HCT116 (cell line): ENCODE measurements at regions not wholly inside any gene's neighbourhood (a gene's known extent, or its start where the extent isn't known, plus 50 kb on each side); places are given as distances from the start of the nearest gene placed in this dataset.

Experiments
- ATAC-seq: fragments of 200-7000 bp; cut with Tn5 transposase; 2 replicates; pipeline ENCODE4 v1.9.1; 2020; ENCODE audit warnings: mild to moderate bottlenecking, moderate library complexity
- BruUV-seq: library from RNA; stranded (reverse); fragments of 400-500 nt; replicated peaks from 2 replicates; lab custom pipeline; 2021; lab: Mats Ljungman, UMichigan
- CTCF ChIA-PET: fragments of 300-600 bp; sonication (Branson Sonifier 250); formaldehyde crosslinking; loops from one replicate; lab custom pipeline; 2021; ENCODE audit warnings: antibody characterized with exemption; lab: Charles Lee
- POLR2A ChIA-PET: fragments of 300-600, 350-600 bp; sonication (Branson Sonifier 250); formaldehyde crosslinking; loops from one replicate; lab custom pipeline; 2021; ENCODE audit warnings: antibody characterized with exemption; lab: Charles Lee
- RAD21 ChIA-PET, 2 experiments: fragments of 300-600 bp; sonication (Branson Sonifier 250); formaldehyde crosslinking; loops; one replicate each; lab custom pipeline; 2023; ENCODE audit warnings: low total read pairs in 2 of 2; ENCODE audit not compliant: uncharacterized antibody in 2 of 2, unreplicated experiment in 2 of 2, low non-redundant PET in 1 of 2; lab: Charles Lee
- DNase-seq: peaks from one replicate; pipeline ENCODE4 v3.0.0-alpha.2; 2010; ENCODE audit warnings: low read depth, low spot score
- H2AFZ ChIP-seq: fragments of 200-600 bp; shearing (Covaris generic), sonication (generic); 2 replicates; pipeline ENCODE4 v1.6.1; 2017; ENCODE audit warnings: low read depth, mixed run types, mixed read lengths, antibody characterized with exemption, low read length; ENCODE audit not compliant: poor library complexity, severe bottlenecking
- H3K27ac ChIP-seq: 2 replicates; pipeline ENCODE4 v1.5.1; 2012; ENCODE audit warnings: low read depth, low read length
- H3K27me3 ChIP-seq: fragments of 200-600 bp; sonication (generic); 2 replicates; pipeline ENCODE4 v1.6.1; 2016; ENCODE audit warnings: mixed run types, low read length, mixed read lengths; ENCODE audit not compliant: insufficient read depth
- H3K36me3 ChIP-seq, 2 experiments: fragments of 200-500 bp in 1 of 2; fragments of 200-600 bp in 1 of 2; sonication (Bioruptor generic) in 1 of 2; sonication (generic) in 1 of 2; 2 replicates each; pipeline versions ENCODE4 v1.5.1 to v1.6.1; 2014 to 2016; ENCODE audit warnings: low read length in 2 of 2, inconsistent platforms in 1 of 2, mixed read lengths in 1 of 2, mixed run types in 1 of 2; ENCODE audit not compliant: insufficient read depth in 2 of 2, control insufficient read depth in 1 of 2
- H3K4me1 ChIP-seq, 2 experiments: fragments of 200-600 bp in 1 of 2; sonication (generic) in 1 of 2; 2 replicates each; pipeline versions ENCODE4 v1.5.1 to v1.6.1; 2012 to 2017; ENCODE audit warnings: low read length in 2 of 2, inconsistent platforms in 1 of 2, mild to moderate bottlenecking in 1 of 2, mixed read lengths in 1 of 2, mixed run types in 1 of 2, moderate library complexity in 1 of 2; ENCODE audit not compliant: insufficient read depth in 2 of 2, control insufficient read depth in 1 of 2
- H3K4me2 ChIP-seq: fragments of 200-600 bp; sonication (generic); 2 replicates; pipeline ENCODE4 v1.6.1; 2017; ENCODE audit warnings: mixed run types, low read length, mixed read lengths
- H3K4me3 ChIP-seq, 2 experiments: fragments of 200-600 bp in 1 of 2; sonication (generic) in 1 of 2; replicated peaks in 1 of 2; 2 replicates each; pipeline ENCODE4 v1.5.1; 2011 to 2016; ENCODE audit warnings: low read length in 2 of 2, control low read depth in 1 of 2, low read depth in 1 of 2, mild to moderate bottlenecking in 1 of 2, mixed read lengths in 1 of 2, mixed run types in 1 of 2
- H3K79me2 ChIP-seq: fragments of 200-600 bp; sonication (generic); 2 replicates; pipeline ENCODE4 v1.6.1; 2017; ENCODE audit warnings: mild to moderate bottlenecking, mixed run types, low read length, moderate library complexity, mixed read lengths; ENCODE audit not compliant: insufficient read depth
- H3K9ac ChIP-seq: fragments of 200-600 bp; sonication (generic); 2 replicates; pipeline ENCODE4 v1.6.1; 2016; ENCODE audit warnings: low read length, mixed read lengths
- H3K9me2 ChIP-seq: fragments of 200-600 bp; sonication (generic), shearing (Covaris generic); 2 replicates; pipeline ENCODE4 v1.6.1; 2017; ENCODE audit warnings: mixed run types, mild to moderate bottlenecking, moderate library complexity; ENCODE audit not compliant: insufficient read depth
- H3K9me3 ChIP-seq, 2 experiments: fragments of 200-500 bp in 1 of 2; fragments of 200-600 bp in 1 of 2; sonication (Bioruptor generic) in 1 of 2; sonication (generic) in 1 of 2; 2 replicates each; pipeline ENCODE4 v1.6.1; 2014 to 2017; ENCODE audit warnings: low read length in 2 of 2, mixed read lengths in 2 of 2, inconsistent platforms in 1 of 2, low read depth in 1 of 2, mild to moderate bottlenecking in 1 of 2, mixed run types in 1 of 2, moderate library complexity in 1 of 2; ENCODE audit not compliant: control insufficient read depth in 1 of 2, insufficient read depth in 1 of 2
- H4K20me1 ChIP-seq: fragments of 200-600 bp; sonication (generic), shearing (Covaris generic); 2 replicates; pipeline ENCODE4 v1.6.1; 2017; ENCODE audit warnings: mixed run types, mild to moderate bottlenecking, moderate library complexity; ENCODE audit not compliant: insufficient read depth
- CBX3 ChIP-seq: IDR thresholded peaks from 2 replicates; pipeline ENCODE4 v1.6.1; 2012; ENCODE audit warnings: low read depth
- CEBPB ChIP-seq: IDR thresholded peaks from 2 replicates; pipeline ENCODE4 v1.6.1; 2012; ENCODE audit warnings: low read depth
- EGR1 ChIP-seq: IDR thresholded peaks from 2 replicates; pipeline ENCODE4 v1.6.1; 2012; ENCODE audit warnings: low read depth
- EZH2 ChIP-seq: fragments of 200-600 bp; sonication (generic); IDR thresholded peaks from 2 replicates; pipeline ENCODE4 v1.6.1; 2017; ENCODE audit warnings: antibody characterized with exemption, mixed run types
- EZH2phosphoT487 ChIP-seq: fragments of 200-600 bp; IDR thresholded peaks from 2 replicates; pipeline ENCODE4 v1.6.1; 2018; ENCODE audit warnings: antibody characterized with exemption, borderline replicate concordance
- FOSL1 ChIP-seq: IDR thresholded peaks from 2 replicates; pipeline ENCODE4 v1.6.1; 2012; ENCODE audit warnings: low read depth
- JUND ChIP-seq: IDR thresholded peaks from 2 replicates; pipeline ENCODE4 v1.6.1; 2012
- POLR2A ChIP-seq: IDR thresholded peaks from 2 replicates; pipeline ENCODE4 v1.7.0; 2011; ENCODE audit warnings: borderline replicate concordance; ENCODE audit not compliant: insufficient read depth, insufficient read length; ENCODE audit errors: extremely low read depth
- RAD21 ChIP-seq: IDR thresholded peaks from 2 replicates; pipeline ENCODE4 v1.6.1; 2012; ENCODE audit warnings: low read depth, mild to moderate bottlenecking
- SP1 ChIP-seq: IDR thresholded peaks from 2 replicates; pipeline ENCODE4 v1.6.1; 2012; ENCODE audit warnings: low read depth
- SRF ChIP-seq: IDR thresholded peaks from 2 replicates; pipeline ENCODE4 v1.6.1; 2012; ENCODE audit warnings: low read depth
- TCF7L2 ChIP-seq: IDR thresholded peaks from 2 replicates; pipeline ENCODE4 v1.7.0; 2011; ENCODE audit warnings: borderline replicate concordance, inconsistent platforms; ENCODE audit not compliant: insufficient read depth, insufficient read length; ENCODE audit errors: extremely low read depth
- YY1 ChIP-seq: IDR thresholded peaks from 2 replicates; pipeline ENCODE4 v1.6.1; 2011; ENCODE audit warnings: low read length, low read depth, moderate library complexity, mild to moderate bottlenecking; ENCODE audit not compliant: insufficient replicate concordance; ENCODE audit errors: extremely low read depth
- ZNF274 ChIP-seq: fragments of 200-500 bp; sonication (Bioruptor generic); IDR thresholded peaks from 2 replicates; pipeline ENCODE4 v1.6.1; 2014; ENCODE audit warnings: mild to moderate bottlenecking, low read depth, low read length, inconsistent platforms
- intact Hi-C: fragments of 100-400 bp; cut with micrococcal nuclease; formaldehyde crosslinking; loops from 2 replicates; pipeline ENCODE4 v1.10.0; 2022
- TF ChIP-seq, protein P1 (sequence below), 3 experiments: fragments of 200-600 bp in 1 of 3; sonication (generic) in 1 of 3; IDR thresholded peaks in 2 of 3; conservative IDR thresholded peaks in 1 of 3; 2 replicates each; pipeline ENCODE4 v1.5.1; 2012 to 2017; ENCODE audit warnings: low read depth in 2 of 3, low read length in 2 of 3, antibody characterized with exemption in 1 of 3, borderline replicate concordance in 1 of 3, control low read depth in 1 of 3, mild to moderate bottlenecking in 1 of 3, mixed read lengths in 1 of 3, mixed run types in 1 of 3, moderate library complexity in 1 of 3; ENCODE audit not compliant: insufficient read depth in 1 of 3
- TF ChIP-seq, protein P2 (sequence below): IDR thresholded peaks from 2 replicates; pipeline ENCODE4 v1.6.1; 2012
- TF ChIP-seq, protein P3 (sequence below): IDR thresholded peaks from 2 replicates; pipeline ENCODE4 v1.6.1; 2012

DNA sequence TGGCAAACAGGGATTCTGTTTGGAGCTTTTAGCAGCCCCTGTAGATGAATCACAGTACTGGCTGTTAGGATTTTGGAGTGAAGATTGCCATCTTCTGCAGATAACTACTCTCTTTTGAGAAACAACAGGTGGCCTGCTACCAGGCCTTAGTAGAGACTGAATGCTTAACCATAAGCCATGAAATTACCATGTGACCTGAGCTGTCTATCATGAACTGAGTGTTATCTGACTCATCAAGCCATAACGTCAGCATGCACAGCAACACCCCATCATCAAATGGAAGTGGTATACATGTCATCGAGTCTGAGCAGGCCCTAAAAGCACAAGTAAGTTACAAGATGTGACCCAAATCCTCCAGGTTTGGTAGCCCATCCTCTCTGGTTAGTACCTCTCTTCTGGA is 132.6 kb downstream of the GPR63 start:
- no peaks in the 10 kb centered on the region for H3K27me3 ChIP-seq
- H3K79me2 ChIP-seq: no peaks in the 10 kb centered on the region
- no peaks in the 10 kb centered on the region for H3K9me2 ChIP-seq
- no peaks in the 10 kb centered on the region for H3K36me3 ChIP-seq
- ChIA-PET POLR2A (no interaction called here), CTCF (no interaction called here), RAD21 (no interaction called here)
- ATAC-seq (no peak), DNase-seq (no peak)
- intact Hi-C loops: no loop called here
- no peak overlapping the region for H3K9ac ChIP-seq
- no peak overlapping the region for H3K4me3 ChIP-seq
- BruUV-seq: no TSS peak
- H3K4me1 ChIP-seq: no peaks in the 10 kb centered on the region
- no peaks in the 10 kb centered on the region for H4K20me1 ChIP-seq
- no peak overlapping the region for H2AFZ ChIP-seq
- no peak overlapping the region for H3K27ac ChIP-seq
- no peaks in the 10 kb centered on the region for H3K9me3 ChIP-seq
- no peak overlapping the region for H3K4me2 ChIP-seq
- TF ChIP-seq, protein P1, sequence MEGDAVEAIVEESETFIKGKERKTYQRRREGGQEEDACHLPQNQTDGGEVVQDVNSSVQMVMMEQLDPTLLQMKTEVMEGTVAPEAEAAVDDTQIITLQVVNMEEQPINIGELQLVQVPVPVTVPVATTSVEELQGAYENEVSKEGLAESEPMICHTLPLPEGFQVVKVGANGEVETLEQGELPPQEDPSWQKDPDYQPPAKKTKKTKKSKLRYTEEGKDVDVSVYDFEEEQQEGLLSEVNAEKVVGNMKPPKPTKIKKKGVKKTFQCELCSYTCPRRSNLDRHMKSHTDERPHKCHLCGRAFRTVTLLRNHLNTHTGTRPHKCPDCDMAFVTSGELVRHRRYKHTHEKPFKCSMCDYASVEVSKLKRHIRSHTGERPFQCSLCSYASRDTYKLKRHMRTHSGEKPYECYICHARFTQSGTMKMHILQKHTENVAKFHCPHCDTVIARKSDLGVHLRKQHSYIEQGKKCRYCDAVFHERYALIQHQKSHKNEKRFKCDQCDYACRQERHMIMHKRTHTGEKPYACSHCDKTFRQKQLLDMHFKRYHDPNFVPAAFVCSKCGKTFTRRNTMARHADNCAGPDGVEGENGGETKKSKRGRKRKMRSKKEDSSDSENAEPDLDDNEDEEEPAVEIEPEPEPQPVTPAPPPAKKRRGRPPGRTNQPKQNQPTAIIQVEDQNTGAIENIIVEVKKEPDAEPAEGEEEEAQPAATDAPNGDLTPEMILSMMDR (IDR thresholded peaks at IDR 0.05 in 2 of 3, conservative IDR thresholded peaks at IDR 0.05 in 1 of 3; ENCODE audit: borderline replicate concordance in 1 of 3, insufficient read depth in 1 of 3, low read depth in 2 of 3, low read length in 2 of 3): no peak
- TF ChIP-seq FOSL1 (no peak), CBX3 (no peak)

DNA sequence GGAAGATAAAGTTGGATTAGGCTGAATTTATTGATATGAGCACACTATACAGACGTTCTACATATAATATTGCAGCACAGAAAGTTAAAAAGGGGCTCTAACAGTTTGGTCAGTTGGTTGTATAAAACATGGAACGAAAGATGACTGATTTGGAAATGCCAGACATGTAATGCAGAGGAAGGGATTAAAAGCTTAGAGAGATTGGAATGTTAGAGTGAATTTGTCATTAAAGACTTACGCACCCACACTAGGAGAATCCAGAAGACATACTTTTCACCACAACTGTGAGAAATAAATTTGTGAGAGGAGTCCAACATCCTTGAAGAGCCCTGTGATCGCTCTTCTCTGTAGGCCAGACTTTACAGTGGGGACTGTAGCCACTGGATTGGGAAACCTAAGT is 134.7 kb downstream of the GPR63 start:
- H3K27me3 ChIP-seq: no peaks in the 10 kb centered on the region
- no peak overlapping the region for H3K4me3 ChIP-seq
- no peaks in the 10 kb centered on the region for H3K79me2 ChIP-seq
- RAD21 ChIA-PET: no interaction called here
- H3K9ac ChIP-seq: no peak overlapping the region
- CTCF ChIA-PET: no interaction called here
- H4K20me1 ChIP-seq: no peaks in the 10 kb centered on the region
- POLR2A ChIA-PET: no interaction called here
- no peaks in the 10 kb centered on the region for H3K9me2 ChIP-seq
- H3K4me1 ChIP-seq: no peaks in the 10 kb centered on the region
- H3K4me2 ChIP-seq: no peak overlapping the region
- ATAC-seq (no peak), DNase-seq (no peak)
- no peaks in the 10 kb centered on the region for H3K36me3 ChIP-seq
- no peaks in the 10 kb centered on the region for H3K9me3 ChIP-seq
- intact Hi-C loops: no loop called here
- no peak overlapping the region for H2AFZ ChIP-seq
- no peak overlapping the region for H3K27ac ChIP-seq
- BruUV-seq: no TSS peak
- TF ChIP-seq JUND (no peak), ZNF274 (no peak), RAD21 (no peak), SRF (no peak), FOSL1 (no peak), POLR2A (no peak), CBX3 (no peak), CEBPB (no peak), TCF7L2 (no peak), EZH2 (no peak), SP1 (no peak), YY1 (no peak), EZH2phosphoT487 (no peak), EGR1 (no peak)
- TF ChIP-seq, protein P2, sequence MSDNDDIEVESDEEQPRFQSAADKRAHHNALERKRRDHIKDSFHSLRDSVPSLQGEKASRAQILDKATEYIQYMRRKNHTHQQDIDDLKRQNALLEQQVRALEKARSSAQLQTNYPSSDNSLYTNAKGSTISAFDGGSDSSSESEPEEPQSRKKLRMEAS: no peak
- TF ChIP-seq, protein P3, sequence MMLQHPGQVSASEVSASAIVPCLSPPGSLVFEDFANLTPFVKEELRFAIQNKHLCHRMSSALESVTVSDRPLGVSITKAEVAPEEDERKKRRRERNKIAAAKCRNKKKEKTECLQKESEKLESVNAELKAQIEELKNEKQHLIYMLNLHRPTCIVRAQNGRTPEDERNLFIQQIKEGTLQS: no peak
- TF ChIP-seq, protein P1 (IDR thresholded peaks at IDR 0.05 in 2 of 3, conservative IDR thresholded peaks at IDR 0.05 in 1 of 3; ENCODE audit: borderline replicate concordance in 1 of 3, insufficient read depth in 1 of 3, low read depth in 2 of 3, low read length in 2 of 3): no peak
